GM21529 (cell line): ENCODE measurements at regions not wholly inside any gene's neighbourhood (a gene's known extent, or its start where the extent isn't known, plus 50 kb on each side); places are given as distances from the start of the nearest gene placed in this dataset.
"Not testable (repeated sequence)": the region's sequence is repeated elsewhere in the genome, so short reads cannot be mapped to it uniquely, and the experiment has no call there.

ENCODE experiments used
- ATAC-seq: cut with Tn5 transposase; IDR thresholded peaks from one replicate; pipeline ENCODE4 v1.9.1; 2021; ENCODE audit not compliant: unreplicated experiment

GRCh38 chrX:76774912-76775311 lies 347.4 kb downstream of the MAGEE1 start:
- not testable (repeated sequence) for ATAC-seq

GRCh38 chrX:76796311-76796710 lies 368.8 kb downstream of the MAGEE1 start:
- no peak for ATAC-seq

- no peak for ATAC-seq
These were observed 375.2 kb downstream of the MAGEE1 start for GRCh38 chrX:76802708-76803107.

GRCh38 chrX:76815754-76816153 lies 388.2 kb downstream of the MAGEE1 start:
- ATAC-seq = no peak

GRCh38 chrX:76817279-76817678 lies 389.8 kb downstream of the MAGEE1 start:
- not testable (repeated sequence) for ATAC-seq

GRCh38 chrX:76821276-76821675 lies 393.8 kb downstream of the MAGEE1 start:
- no peak for ATAC-seq

GRCh38 chrX:76827672-76828071 lies 400.2 kb downstream of the MAGEE1 start:
- ATAC-seq = no peak

GRCh38 chrX:76840902-76841301 lies 413.4 kb downstream of the MAGEE1 start:
- not testable (repeated sequence) for ATAC-seq

- ATAC-seq = no peak
These were observed 423.3 kb downstream of the MAGEE1 start for GRCh38 chrX:76850851-76851250.

- ATAC-seq = no peak
These were observed 435.0 kb downstream of the MAGEE1 start for GRCh38 chrX:76862509-76862908.

- no peak for ATAC-seq
These were observed 466.4 kb downstream of the MAGEE1 start for GRCh38 chrX:76893930-76894329.

- no peak for ATAC-seq
These were observed 488.3 kb downstream of the MAGEE1 start for GRCh38 chrX:76915836-76916235.

GRCh38 chrX:76918033-76918432 lies 490.5 kb downstream of the MAGEE1 start:
- ATAC-seq = no peak

GRCh38 chrX:76919761-76920160 lies 492.3 kb downstream of the MAGEE1 start:
- no peak for ATAC-seq

- no peak for ATAC-seq
These were observed 493.1 kb downstream of the MAGEE1 start for GRCh38 chrX:76920607-76921006.

- ATAC-seq = no peak
These were observed 493.7 kb downstream of the MAGEE1 start for GRCh38 chrX:76921176-76921575.

GRCh38 chrX:76922100-76922499 lies 494.6 kb downstream of the MAGEE1 start:
- ATAC-seq = no peak

GRCh38 chrX:76924616-76925015 lies 497.1 kb downstream of the MAGEE1 start:
- not testable (repeated sequence) for ATAC-seq

- no peak for ATAC-seq
These were observed 504.0 kb downstream of the MAGEE1 start for GRCh38 chrX:76931518-76931917.

- ATAC-seq = no peak
These were observed 489.7 kb upstream of the FGF16 start for GRCh38 chrX:76957485-76957884.

- peak; percentile 49 for ATAC-seq
These were observed 475.5 kb upstream of the FGF16 start for GRCh38 chrX:76971393-76972376.

- no peak for ATAC-seq
These were observed 469.7 kb upstream of the FGF16 start for GRCh38 chrX:76977452-76977851.

- no peak for ATAC-seq
These were observed 459.8 kb upstream of the FGF16 start for GRCh38 chrX:76987381-76987780.
